ENCODE measurements at regions not wholly inside any gene's neighbourhood (a gene's known extent, or its start where the extent isn't known, plus 50 kb on each side); places are given as distances from the start of the nearest gene placed in this dataset.

GRCh38 chr5:107313921-107314320 lies 356.8 kb downstream of the EFNA5 start:
- H3K36me3 ChIP-seq, result no peaks in the 10 kb centered on the region
- DNase-seq (no peak), ATAC-seq (ENCODE audit: low FRiP score in 2 of 2) (no peak)
- TF ChIP-seq POLR2AphosphoS5 (IDR thresholded peaks at IDR 0.05), result no peak
- TF ChIP-seq POLR2A (IDR thresholded peaks at IDR 0.05), result no peak
- no peak for TF ChIP-seq CTCF (IDR thresholded peaks at IDR 0.05)
- TF ChIP-seq EP300 (IDR thresholded peaks at IDR 0.05), result no peak
- no peaks in the 10 kb centered on the region for H3K9me3 ChIP-seq
- WGBS, 2 donors, result 69% methylated on average over 3 of the region's 3 CpGs
- no peak overlapping the region for H3K27ac ChIP-seq
- H3K4me1 ChIP-seq, result no peaks in the 10 kb centered on the region
- H3K27me3 ChIP-seq, result no peaks in the 10 kb centered on the region
- H3K4me3 ChIP-seq, result no peak overlapping the region

GRCh38 chr5:107313098-107313497 lies 357.6 kb downstream of the EFNA5 start:
- ATAC-seq (ENCODE audit: low FRiP score in 2 of 2) (no peak), DNase-seq (no peak)
- no peaks in the 10 kb centered on the region for H3K4me1 ChIP-seq
- H3K4me3 ChIP-seq, result no peak overlapping the region
- no peaks in the 10 kb centered on the region for H3K9me3 ChIP-seq
- no peaks in the 10 kb centered on the region for H3K36me3 ChIP-seq
- WGBS, 2 donors, result 92 to 94% methylated on average over 3 of the region's 3 CpGs
- no peaks in the 10 kb centered on the region for H3K27me3 ChIP-seq
- no peak for TF ChIP-seq CTCF (IDR thresholded peaks at IDR 0.05)
- TF ChIP-seq POLR2AphosphoS5 (IDR thresholded peaks at IDR 0.05), result no peak
- TF ChIP-seq POLR2A (IDR thresholded peaks at IDR 0.05), result no peak
- no peak for TF ChIP-seq EP300 (IDR thresholded peaks at IDR 0.05)
- no peak overlapping the region for H3K27ac ChIP-seq

- no peaks in the 10 kb centered on the region for H3K4me1 ChIP-seq
- no peaks in the 10 kb centered on the region for H3K27me3 ChIP-seq
- H3K36me3 ChIP-seq, result no peaks in the 10 kb centered on the region
- no peak overlapping the region for H3K27ac ChIP-seq
- no peaks in the 10 kb centered on the region for H3K9me3 ChIP-seq
- H3K4me3 ChIP-seq, result no peak overlapping the region
- TF ChIP-seq CTCF (IDR thresholded peaks at IDR 0.05) (no peak), POLR2A (IDR thresholded peaks at IDR 0.05) (no peak), EP300 (IDR thresholded peaks at IDR 0.05) (no peak)
- 57 to 60% methylated on average over 1 of the region's 1 CpG for WGBS, 2 donors
- ATAC-seq (ENCODE audit: low FRiP score in 2 of 2) (no peak), DNase-seq (no peak)
Measured at GRCh38 chr5:107310181-107310580, 360.6 kb downstream of the EFNA5 start.

GRCh38 chr5:107306594-107306993 lies 364.1 kb downstream of the EFNA5 start:
- DNase-seq, result no peak
- H3K4me3 ChIP-seq, result no peak overlapping the region
- no peak for TF ChIP-seq EP300 (IDR thresholded peaks at IDR 0.05)
- TF ChIP-seq CTCF (IDR thresholded peaks at IDR 0.05), result no peak
- TF ChIP-seq POLR2AphosphoS5 (IDR thresholded peaks at IDR 0.05), result no peak
- TF ChIP-seq POLR2A (IDR thresholded peaks at IDR 0.05), result no peak
- H3K36me3 ChIP-seq, result no peaks in the 10 kb centered on the region
- no peaks in the 10 kb centered on the region for H3K27me3 ChIP-seq
- H3K9me3 ChIP-seq, result no peaks in the 10 kb centered on the region
- H3K4me1 ChIP-seq, result no peaks in the 10 kb centered on the region
- WGBS, 2 donors, result 82 to 85% methylated on average over 3 of the region's 3 CpGs
- H3K27ac ChIP-seq, result no peak overlapping the region
- no peak for ATAC-seq (ENCODE audit: low FRiP score in 2 of 2)

GRCh38 chr5:107306002-107306401 lies 364.7 kb downstream of the EFNA5 start:
- ATAC-seq (ENCODE audit: low FRiP score in 2 of 2), result no peak
- TF ChIP-seq POLR2AphosphoS5 (IDR thresholded peaks at IDR 0.05), result no peak
- TF ChIP-seq CTCF (IDR thresholded peaks at IDR 0.05), result no peak

More at GRCh38 chr5:107306002-107306401, 364.7 kb downstream of the EFNA5 start:
- no peaks in the 10 kb centered on the region for H3K9me3 ChIP-seq
- DNase-seq, result no peak
- H3K36me3 ChIP-seq, result no peaks in the 10 kb centered on the region
- H3K27ac ChIP-seq, result no peak overlapping the region
- H3K4me1 ChIP-seq, result no peaks in the 10 kb centered on the region
- WGBS, 2 donors, result 83 to 91% methylated on average over 3 of the region's 3 CpGs
- no peaks in the 10 kb centered on the region for H3K27me3 ChIP-seq
- no peak overlapping the region for H3K4me3 ChIP-seq
